Subcutaneous abdominal adipose tissue (tissue), 5 donors: ENCODE measurements at regions not wholly inside any gene's neighbourhood (a gene's known extent, or its start where the extent isn't known, plus 50 kb on each side); places are given as distances from the start of the nearest gene placed in this dataset.
"Not testable (repeated sequence)": the region's sequence is repeated elsewhere in the genome, so short reads cannot be mapped to it uniquely, and the experiment has no call there.

Experiments
- H3K27ac ChIP-seq: one replicate; pipeline ENCODE4 v1.7.0; 2013; ENCODE audit warnings: low read depth, mild to moderate bottlenecking, inconsistent platforms, low read length, moderate library complexity
- H3K27me3 ChIP-seq, 5 donors: one replicate each; pipeline ENCODE4 v1.7.0; 2013; ENCODE audit warnings: low read length in 5 of 5, inconsistent platforms in 1 of 5; ENCODE audit not compliant: control insufficient read depth in 5 of 5, insufficient read depth in 4 of 5
- H3K36me3 ChIP-seq, 5 donors: one replicate each; pipeline ENCODE4 v1.7.0; 2013; ENCODE audit warnings: low read length in 5 of 5; ENCODE audit not compliant: control insufficient read depth in 5 of 5, insufficient read depth in 5 of 5
- H3K4me1 ChIP-seq, 5 donors: one replicate each; pipeline ENCODE4 v1.7.0; 2013; ENCODE audit warnings: low read length in 5 of 5, mild to moderate bottlenecking in 3 of 5, moderate library complexity in 1 of 5; ENCODE audit not compliant: control insufficient read depth in 5 of 5, insufficient read depth in 5 of 5
- H3K4me3 ChIP-seq, 5 donors: one replicate each; pipeline ENCODE4 v1.7.0; 2013; ENCODE audit warnings: low read length in 5 of 5, low read depth in 1 of 5
- H3K9ac ChIP-seq, 5 donors: one replicate each; pipeline ENCODE4 v1.7.0; 2013; ENCODE audit warnings: low read length in 5 of 5, mild to moderate bottlenecking in 4 of 5, moderate library complexity in 3 of 5
- H3K9me3 ChIP-seq, 5 donors: one replicate each; pipeline ENCODE4 v1.7.0; 2013; ENCODE audit warnings: low read length in 5 of 5; ENCODE audit not compliant: control insufficient read depth in 5 of 5
- donor health status: healthy.
- donor health status: healthy.
- donor health status: healthy.
- donor health status: healthy.
- donor health status: healthy.

DNA sequence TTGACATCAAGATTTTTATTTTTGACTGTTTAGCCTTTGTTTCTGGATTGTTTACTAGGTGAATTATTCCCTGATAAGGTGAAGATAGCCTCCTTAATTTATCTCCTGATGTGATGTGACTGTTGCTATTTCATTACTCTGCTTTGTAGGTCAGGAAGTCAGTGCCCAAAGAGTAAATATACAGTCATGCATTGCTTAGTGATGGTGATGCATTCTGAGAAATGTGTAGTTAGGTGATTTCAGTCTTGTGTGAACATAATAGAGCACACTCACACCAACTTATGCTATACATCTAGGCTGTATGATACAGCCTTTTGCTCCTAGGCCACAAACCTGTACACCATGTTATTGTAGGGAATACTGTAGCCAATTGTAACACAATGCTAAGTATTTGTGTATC, 102.4 kb upstream of the THUMPD2 start:
- Histone ChIP-seq H3K27ac (no peak overlapping the region), H3K9ac (no peak overlapping the region)

DNA sequence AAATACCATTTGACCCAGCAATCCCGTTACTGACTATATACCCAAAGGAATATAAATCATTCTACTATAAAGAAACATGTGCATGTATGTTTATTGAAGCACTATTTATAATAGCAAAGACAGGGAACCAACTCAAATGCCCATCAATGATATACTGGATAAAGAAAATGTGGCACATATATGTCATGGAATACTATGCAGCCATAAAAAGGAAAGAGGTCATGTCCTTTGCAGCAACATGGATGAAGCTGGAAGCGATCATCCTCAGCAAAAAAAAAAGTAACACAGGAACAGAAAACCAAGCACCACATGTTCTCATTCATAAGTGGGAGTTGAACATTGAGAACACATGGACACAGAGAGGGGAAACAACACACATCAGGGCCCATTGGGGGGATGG, 99.9 kb upstream of the THUMPD2 start:
- H3K9ac ChIP-seq, H3K27me3 ChIP-seq, H3K9me3 ChIP-seq, H3K4me1 ChIP-seq, H3K36me3 ChIP-seq, H3K27ac ChIP-seq, H3K4me3 ChIP-seq: not testable (repeated sequence)

More for the DNA sequence above, 102.4 kb upstream of the THUMPD2 start:
- Histone ChIP-seq H3K9me3 (no peaks in the 10 kb centered on the region), H3K4me1 (no peaks in the 10 kb centered on the region), H3K4me3 (no peak overlapping the region), H3K36me3 (no peaks in the 10 kb centered on the region), H3K27me3 (no peaks in the 10 kb centered on the region)

DNA sequence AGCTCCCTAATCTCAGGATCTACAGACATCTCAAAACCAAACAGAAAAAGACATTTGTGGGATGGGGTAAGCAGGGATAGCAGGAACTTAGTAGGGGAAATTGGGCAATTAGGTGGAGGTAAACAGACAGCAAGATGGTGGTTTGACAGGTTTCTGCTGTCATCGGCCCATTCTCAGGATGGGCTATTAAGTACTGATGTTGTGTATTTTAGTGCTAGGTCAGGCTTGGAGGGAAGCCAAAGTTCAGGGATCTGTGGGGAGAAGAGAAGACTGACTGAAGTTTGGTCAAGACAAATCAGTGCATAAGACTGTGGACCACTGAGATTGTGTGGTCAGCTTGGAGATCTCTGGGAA, 96.8 kb upstream of the THUMPD2 start:
- no peaks in the 10 kb centered on the region for H3K36me3 ChIP-seq
- no peak overlapping the region for H3K9ac ChIP-seq
- no peak overlapping the region for H3K4me3 ChIP-seq
- H3K9me3 ChIP-seq = no peaks in the 10 kb centered on the region
- peaks cover 0 to 9% (median 6%) of the 10 kb centered on the region in 5 donors for H3K4me1 ChIP-seq
- no peaks in the 10 kb centered on the region for H3K27me3 ChIP-seq
- peak overlapping the region; percentile 52 for H3K27ac ChIP-seq

GRCh38 chr2:39875182-39875913, 96.3 kb upstream of the THUMPD2 start:
- H3K4me1 ChIP-seq = peaks cover 0 to 10% (median 6%) of the 10 kb centered on the region in 5 donors
- H3K27me3 ChIP-seq = no peaks in the 10 kb centered on the region
- no peak overlapping the region for H3K4me3 ChIP-seq
- no peaks in the 10 kb centered on the region for H3K36me3 ChIP-seq
- no peaks in the 10 kb centered on the region for H3K9me3 ChIP-seq
- peak overlapping the region in 1 of 5 donors; percentile 17 for H3K9ac ChIP-seq
- peak overlapping the region; percentile 52 for H3K27ac ChIP-seq

DNA sequence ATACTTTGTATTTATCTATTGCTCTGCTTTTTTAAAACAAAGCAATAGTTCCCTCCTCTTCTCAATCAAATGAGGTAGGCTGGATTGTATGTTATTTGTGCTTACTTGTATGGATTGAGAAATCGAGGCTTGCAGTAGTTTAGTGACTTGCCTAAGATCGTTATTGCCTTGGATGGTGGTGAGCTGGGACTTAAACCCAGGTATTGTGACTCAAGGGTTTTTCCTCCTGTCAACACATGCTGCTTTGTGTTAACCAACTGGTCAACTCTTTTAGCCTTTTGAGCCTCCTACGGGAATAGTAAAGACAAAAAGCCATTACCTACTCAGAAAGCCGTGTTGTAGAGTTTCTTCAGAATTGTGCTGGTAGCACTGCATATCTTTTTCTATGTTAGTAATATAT, 95.2 kb upstream of the THUMPD2 start:
- Histone ChIP-seq H3K4me3 (no peak overlapping the region), H3K9ac (no peak overlapping the region), H3K4me1 (peaks cover 0 to 13% (median 8%) of the 10 kb centered on the region in 5 donors), H3K27me3 (no peaks in the 10 kb centered on the region), H3K36me3 (no peaks in the 10 kb centered on the region), H3K27ac (no peak overlapping the region), H3K9me3 (no peaks in the 10 kb centered on the region)

GRCh38 chr2:39873586-39873985, 94.5 kb upstream of the THUMPD2 start:
- Histone ChIP-seq H3K27ac (no peak overlapping the region), H3K4me3 (no peak overlapping the region), H3K9ac (no peak overlapping the region), H3K36me3 (no peaks in the 10 kb centered on the region), H3K4me1 (peaks cover 0 to 13% (median 8%) of the 10 kb centered on the region in 5 donors), H3K9me3 (no peaks in the 10 kb centered on the region), H3K27me3 (no peaks in the 10 kb centered on the region)

GRCh38 chr2:39872748-39873147, 93.7 kb upstream of the THUMPD2 start:
- H3K27me3 ChIP-seq = no peaks in the 10 kb centered on the region
- no peak overlapping the region for H3K4me3 ChIP-seq
- peaks cover 0 to 13% (median 8%) of the 10 kb centered on the region in 5 donors for H3K4me1 ChIP-seq
- no peaks in the 10 kb centered on the region for H3K36me3 ChIP-seq
- no peaks in the 10 kb centered on the region for H3K9me3 ChIP-seq
- H3K9ac ChIP-seq = no peak overlapping the region
- no peak overlapping the region for H3K27ac ChIP-seq

DNA sequence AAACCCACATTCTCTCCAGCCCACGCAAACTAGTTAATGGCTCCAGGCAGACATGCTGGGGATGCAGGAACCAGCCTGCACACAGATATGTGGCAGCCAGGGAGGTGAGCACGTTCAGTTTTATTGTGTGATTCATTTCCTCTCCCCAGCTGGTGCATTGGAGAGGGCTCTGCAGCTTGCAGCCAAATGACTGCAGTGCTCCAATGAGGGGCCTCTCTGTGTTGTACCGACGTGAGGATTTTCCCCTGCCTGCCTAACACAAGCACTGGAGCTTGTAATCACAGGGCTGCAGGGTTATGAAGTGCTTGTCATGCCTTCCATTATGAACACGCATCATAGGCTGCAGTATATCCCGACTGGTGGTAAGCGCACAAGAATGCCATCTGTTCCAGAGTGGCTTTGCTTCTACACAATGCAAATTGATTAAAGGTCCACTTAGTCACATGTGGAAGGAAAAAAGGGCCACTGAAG, 92.3 kb upstream of the THUMPD2 start:
- Histone ChIP-seq H3K9me3 (no peaks in the 10 kb centered on the region), H3K27ac (no peak overlapping the region)

GRCh38 chr2:39870871-39871270, 91.8 kb upstream of the THUMPD2 start:
- Histone ChIP-seq H3K9ac (no peak overlapping the region), H3K27me3 (no peaks in the 10 kb centered on the region), H3K27ac (no peak overlapping the region), H3K36me3 (no peaks in the 10 kb centered on the region), H3K4me3 (no peak overlapping the region), H3K4me1 (peaks cover 0 to 12% (median 5%) of the 10 kb centered on the region in 5 donors), H3K9me3 (no peaks in the 10 kb centered on the region)

More for the DNA sequence above, 92.3 kb upstream of the THUMPD2 start:
- Histone ChIP-seq H3K36me3 (no peaks in the 10 kb centered on the region), H3K27me3 (no peaks in the 10 kb centered on the region), H3K9ac (no peak overlapping the region), H3K4me1 (peaks cover 0 to 13% (median 8%) of the 10 kb centered on the region in 5 donors), H3K4me3 (no peak overlapping the region)

GRCh38 chr2:39867268-39867667, 88.2 kb upstream of the THUMPD2 start:
- Histone ChIP-seq H3K9me3 (no peaks in the 10 kb centered on the region), H3K27me3 (no peaks in the 10 kb centered on the region), H3K9ac (no peak overlapping the region), H3K4me3 (no peak overlapping the region), H3K36me3 (no peaks in the 10 kb centered on the region), H3K4me1 (peaks cover 0 to 4% (median 0%) of the 10 kb centered on the region in 5 donors), H3K27ac (no peak overlapping the region)
